ENCODE measurements at regions not wholly inside any gene's neighbourhood (a gene's known extent, or its start where the extent isn't known, plus 50 kb on each side); places are given as distances from the start of the nearest gene placed in this dataset.

DNA sequence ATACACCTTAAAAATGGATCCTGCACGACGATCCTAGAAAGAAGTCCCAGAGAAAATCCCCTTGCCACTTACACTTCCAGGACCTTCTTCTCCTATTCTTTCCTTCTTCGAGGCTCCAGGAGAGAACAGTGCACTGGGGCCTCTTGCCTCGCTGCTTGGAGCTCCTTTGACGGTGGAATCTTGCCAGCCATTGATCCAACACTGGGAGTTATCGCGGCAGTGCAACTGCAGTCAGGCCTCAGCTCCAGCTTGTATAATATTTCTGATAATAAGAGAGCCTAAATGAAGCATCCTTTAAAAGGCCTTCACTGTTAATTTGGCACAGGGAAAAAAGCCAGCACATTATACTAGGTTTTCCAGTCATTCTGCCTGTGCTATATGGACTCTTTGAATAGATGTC is 216.9 kb upstream of the PARD3B start:
- no peak for DNase-seq (ENCODE audit: low spot score)

DNA sequence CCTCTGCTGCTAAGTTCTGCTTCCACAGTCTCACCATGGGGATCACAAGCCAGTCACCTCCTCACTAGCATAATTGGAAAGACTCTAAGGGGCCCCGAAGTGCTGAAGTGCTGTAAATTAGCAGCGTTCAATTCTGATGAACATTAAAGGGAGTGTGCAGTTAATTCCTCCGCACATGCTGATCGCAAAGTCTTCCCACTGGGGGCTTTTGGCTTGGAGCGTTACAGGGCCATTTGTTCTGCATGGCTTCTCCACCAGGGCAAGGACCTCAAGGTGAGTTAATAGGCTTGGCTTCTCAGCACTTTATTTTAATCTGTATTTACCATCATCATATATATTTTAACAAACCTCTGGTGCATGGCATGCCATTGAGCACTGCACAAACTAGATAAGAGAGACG is 216.3 kb upstream of the PARD3B start:
- no peak for DNase-seq (ENCODE audit: low spot score)

DNA sequence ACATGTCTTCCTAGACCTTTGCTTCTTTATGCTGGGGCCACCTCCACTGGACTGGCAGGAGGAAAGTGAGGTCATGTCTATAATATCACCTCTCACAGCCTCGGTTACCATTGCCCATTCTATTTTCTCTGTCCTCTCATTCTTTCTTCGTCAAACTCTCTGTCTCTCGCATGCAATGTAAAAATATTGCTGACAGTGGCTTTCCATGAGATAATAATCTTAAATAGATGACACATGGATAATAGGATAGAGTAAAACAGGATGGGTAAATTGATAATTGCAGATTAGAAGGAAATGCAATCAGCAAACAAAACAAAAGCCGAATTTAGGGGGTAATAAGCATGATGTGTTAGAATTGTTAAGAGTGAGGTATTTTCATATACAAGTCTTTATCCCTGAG is 215.7 kb upstream of the PARD3B start:
- DNase-seq (ENCODE audit: low spot score), result no peak

DNA sequence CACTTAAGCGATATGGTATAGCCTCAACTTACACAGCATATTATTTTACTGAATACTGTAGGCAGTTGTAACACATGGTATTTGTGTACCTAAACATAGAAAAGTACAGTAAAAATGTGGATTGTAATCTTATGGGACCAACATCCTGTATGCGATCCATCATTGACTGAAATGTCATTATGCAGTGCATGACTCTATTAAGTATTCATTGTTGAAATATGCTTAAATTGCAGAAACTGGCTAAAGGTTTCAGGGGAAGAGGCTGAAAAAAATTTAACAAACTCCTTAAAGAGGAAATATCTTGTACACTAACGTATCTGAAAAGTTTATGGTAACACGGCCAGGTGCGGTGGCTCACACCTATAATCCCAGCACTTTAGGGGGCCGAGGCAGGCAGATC is 214.1 kb upstream of the PARD3B start:
- DNase-seq (ENCODE audit: low spot score), result no peak

DNA sequence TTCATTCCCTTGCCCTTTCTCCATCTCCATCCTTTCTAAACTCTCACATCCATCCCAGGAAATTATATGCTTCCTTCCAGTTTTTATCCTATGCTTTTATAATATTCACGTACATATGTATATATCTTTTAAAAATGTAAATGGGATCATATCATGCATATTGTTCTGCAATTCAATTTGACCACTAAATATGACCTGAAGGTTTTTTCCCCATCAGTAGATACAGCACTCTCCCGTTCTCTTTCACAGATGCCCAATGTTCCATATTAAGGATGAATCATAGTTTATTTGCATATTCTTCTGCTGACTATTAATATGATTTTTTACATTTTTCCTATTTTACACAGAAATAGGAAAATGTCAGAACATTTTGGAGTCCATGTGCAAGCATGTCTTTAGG is 213.3 kb upstream of the PARD3B start:
- no peak for DNase-seq (ENCODE audit: low spot score)

DNA sequence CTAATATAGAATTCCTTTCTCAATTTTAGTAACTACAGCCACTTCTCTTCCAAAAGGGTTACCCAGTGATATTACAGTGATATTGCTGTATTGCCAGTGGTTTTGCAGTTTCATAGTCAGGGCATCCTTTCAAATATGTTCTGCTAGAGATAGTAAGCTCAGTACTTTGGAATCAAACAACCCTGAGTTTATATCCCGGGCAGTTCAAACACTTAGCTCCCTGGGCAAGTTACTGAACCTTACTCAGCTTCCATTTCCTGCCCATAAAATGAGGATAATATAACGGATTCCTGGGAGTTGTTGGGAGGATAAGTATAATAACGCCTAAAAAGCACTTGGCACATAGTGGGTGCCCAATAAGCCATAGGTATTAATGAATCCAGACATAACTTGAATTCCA is 212.6 kb upstream of the PARD3B start:
- no peak for DNase-seq (ENCODE audit: low spot score)

DNA sequence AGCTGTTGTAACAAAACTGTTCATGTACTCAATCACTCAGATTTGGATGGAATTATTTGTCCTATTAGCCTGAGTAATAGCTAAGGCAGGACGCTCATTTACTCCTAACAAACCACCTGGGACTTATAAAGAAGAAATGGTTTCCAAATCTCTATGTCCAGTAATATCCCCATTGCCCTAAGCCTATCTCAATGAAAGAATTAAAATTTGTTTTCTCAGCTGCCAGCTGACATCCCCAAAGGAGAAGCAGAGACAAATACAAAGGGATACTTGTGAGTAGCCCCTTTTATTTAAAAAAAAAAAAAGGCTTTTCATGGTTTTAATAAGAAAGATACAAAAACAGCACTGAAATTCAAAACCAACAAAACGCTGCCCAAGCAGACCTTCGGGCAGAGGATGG is 211.4 kb upstream of the PARD3B start:
- no peak for DNase-seq (ENCODE audit: low spot score)

DNA sequence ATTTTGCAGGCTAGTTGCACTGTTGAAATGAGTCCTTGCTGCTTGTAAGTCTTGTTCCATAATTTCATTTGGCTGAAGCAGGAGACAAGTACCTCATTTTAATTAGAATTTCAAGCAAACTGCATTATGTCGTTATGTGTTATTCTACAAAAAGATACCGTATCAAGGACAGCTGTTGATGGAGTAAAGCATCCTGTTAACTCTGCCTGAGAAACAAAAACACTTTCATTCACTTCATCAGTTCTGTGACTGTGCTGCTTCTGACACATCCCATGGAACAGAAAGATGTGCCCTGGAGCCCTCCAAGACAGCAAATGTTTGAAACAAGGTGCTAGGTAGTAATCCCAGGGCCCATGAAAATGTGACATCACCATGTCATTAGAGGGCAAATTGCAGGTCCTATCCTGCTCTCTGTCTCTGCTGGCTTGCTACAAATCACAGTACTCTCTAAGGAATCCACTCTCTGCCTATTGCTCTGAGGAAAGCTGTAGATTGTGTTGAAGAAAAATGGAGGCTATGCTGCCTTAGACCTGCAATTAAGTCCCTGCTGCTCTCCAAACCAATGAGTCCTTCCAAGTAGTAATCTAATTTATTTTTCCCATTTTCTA is 209.7 kb upstream of the PARD3B start:
- no peak for DNase-seq (ENCODE audit: low spot score)

DNA sequence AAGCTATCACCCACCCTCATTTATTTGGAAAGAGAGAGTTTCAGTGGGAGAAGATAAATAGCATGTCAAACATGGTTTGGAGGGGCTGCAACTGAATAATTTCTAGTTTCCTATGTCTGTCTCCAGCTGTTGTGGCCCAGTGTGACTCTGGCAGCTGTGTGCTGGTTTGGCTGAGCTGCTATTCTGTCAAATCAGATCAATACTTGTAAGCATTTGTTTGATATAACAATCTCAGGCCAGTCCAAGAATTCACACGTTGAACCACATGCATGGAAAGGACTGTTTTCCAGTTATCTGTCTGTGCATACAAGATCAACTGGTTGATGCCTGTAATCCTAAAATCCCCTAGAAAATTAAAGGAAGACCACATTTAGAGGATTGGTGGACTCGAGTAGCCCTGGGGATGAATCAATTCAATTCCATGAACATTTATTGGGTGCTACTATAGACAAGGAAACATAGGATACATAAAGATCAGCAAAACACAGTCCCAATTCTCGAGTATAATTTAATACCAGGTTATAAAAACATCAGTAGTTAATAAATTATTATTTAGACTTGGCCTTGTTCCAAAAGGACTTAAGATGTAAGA is 209.0 kb upstream of the PARD3B start:
- no peak for DNase-seq (ENCODE audit: low spot score)

DNA sequence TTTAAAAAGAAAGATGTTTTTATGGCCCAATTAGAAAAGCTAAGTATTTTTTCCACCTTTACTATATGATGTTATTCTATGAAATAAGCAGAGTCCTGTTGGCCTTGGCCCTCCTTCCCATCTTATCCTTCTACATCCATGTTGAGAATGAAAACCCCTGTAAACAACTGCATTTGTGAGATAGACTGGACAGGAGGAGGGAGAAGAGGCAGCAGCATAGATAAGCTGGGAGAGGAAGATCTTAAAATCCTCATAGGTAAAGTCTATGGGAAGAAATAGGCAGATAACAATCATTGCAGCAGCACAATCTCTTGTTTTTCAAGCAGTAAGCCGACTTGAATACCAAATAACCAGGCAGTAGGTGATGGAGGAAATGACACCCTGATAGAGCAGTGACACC is 207.6 kb upstream of the PARD3B start:
- no peak for DNase-seq (ENCODE audit: low spot score)

DNA sequence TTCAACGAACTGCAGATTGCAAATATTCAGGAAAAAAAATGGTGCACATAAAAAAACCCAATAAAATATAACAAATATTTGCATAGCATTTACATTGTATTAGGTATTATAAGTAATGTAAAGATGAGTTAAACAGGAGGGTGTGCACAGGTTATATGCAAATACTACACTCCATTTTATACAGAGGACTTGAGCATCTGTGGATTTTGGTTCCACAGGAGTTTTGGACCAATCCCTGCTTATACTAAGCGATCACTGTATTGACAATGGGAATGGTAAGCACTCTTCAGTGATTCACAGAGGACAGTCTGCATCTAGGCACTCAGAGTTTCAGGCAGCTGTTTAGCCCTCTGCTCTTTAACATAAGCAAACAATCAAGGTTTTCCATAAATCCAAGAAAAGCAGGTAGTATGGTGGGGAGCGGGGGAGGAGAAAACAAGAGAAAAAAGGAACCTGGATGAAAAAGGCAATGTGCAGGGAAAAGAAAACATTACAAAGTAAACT is 206.0 kb upstream of the PARD3B start:
- DNase-seq (ENCODE audit: low spot score), result no peak

DNA sequence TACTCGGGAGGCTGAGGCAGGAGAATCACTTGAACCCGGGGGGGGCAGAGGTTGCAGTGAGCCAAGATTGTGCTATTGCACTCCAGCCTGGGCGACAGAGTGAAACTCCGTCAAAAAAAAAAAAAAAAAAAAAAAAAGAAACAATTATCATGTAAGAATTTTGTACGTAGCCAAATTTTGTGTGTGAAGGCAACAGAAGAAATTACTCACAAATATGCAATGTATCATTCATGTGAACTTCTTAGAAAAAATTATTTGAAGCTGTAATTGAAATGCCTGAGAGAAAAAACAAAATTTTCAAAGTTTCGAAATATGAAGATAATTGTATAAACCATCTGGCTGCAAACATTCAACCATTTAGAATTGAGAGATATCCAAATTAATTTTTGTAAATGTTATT is 204.8 kb upstream of the PARD3B start:
- DNase-seq (ENCODE audit: low spot score), result no peak

DNA sequence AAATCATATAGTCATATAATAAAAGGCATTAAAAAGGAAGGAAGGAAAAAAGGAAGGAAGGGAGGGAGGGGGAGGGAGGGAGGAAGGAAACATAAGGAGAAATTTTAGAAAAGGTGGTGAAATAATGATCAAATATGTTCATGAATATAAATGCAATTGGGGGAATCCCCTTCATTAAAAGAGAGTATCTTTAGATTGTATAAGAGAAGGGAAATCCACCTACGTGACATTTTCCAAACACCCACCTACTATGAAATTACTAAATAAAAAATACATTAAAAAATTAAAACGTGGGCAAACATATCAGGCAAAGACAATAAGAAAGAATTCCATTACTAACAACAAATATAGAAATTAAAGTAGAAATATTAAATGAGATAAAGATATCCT is 203.4 kb upstream of the PARD3B start:
- DNase-seq (ENCODE audit: low spot score), result no peak

DNA sequence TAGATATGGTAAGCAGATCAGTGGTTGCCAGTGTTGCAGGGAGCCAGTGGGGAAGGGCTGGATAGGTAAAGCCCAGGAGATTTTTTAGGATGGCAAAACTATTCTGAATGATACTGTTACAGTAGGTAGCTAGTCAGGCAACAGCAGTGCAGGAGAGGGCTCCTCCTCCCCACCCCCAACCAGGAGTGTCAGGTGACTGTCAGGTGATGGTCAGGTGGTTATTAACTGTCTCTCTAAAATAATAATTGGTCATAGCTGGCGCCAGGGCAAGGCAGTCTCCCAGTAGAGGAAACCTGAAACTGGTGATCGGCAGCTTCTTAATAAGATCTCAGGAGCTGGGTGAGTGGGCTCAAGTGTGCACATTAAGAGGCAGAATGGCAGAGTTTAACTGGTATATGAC is 201.6 kb upstream of the PARD3B start:
- DNase-seq (ENCODE audit: low spot score), result no peak

DNA sequence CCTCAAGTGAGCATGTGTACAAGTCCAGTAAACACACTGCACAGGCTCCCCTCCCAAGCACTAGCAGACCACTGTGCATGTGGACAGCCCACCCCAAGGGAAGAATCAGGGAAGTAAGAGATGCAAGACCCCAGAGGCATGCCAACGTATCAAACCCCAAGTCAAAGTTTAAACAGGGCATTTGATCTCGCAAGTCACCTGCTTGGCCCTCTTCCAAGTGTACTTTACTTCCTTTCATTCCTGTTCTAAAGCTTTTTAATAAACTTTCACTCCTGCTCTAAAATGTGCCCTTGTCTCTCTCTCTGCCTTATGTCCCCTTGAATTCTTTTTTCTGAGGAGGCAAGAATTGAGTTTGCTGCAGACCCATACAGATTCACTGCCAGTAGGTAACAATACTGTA is 201.2 kb upstream of the PARD3B start:
- no peak for DNase-seq (ENCODE audit: low spot score)

DNA sequence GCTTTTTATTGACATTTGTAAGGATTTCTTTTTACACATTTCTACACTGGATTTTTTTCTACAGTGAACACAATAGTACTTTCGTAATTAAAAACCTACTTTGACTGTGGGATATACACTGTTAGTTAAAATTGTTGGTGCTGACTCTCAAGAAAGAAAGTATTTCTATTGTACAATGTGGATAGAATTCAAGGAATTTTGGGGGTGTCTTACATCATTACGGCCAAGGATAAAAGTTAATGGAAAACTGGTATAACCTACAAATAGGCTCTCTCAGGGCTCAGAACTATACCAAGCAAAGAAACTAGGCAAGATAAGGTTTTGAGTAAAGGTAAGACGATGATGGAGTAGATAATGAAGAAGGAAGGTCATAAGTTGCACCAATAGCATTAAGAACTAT is 198.4 kb upstream of the PARD3B start:
- DNase-seq (ENCODE audit: low spot score), result no peak

DNA sequence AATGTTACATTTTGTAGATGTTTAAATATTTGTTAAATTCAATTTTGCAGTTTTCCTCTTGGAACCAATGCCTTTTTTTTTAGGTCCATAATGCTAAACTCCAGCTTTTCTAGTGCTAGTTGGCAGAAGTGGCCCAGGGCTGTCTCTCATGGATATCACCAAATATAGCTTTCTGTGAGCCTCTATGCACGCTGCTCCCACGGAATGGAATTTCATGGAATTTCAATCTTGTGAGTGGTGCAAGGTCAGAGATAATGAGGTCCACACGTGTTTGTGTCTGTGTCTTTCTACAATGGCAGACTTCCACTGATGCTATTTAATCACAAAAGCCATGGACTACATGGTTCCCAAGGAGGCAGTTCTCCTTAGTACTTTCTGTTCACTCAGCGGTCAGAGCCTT is 191.5 kb upstream of the PARD3B start:
- DNase-seq (ENCODE audit: low spot score), result no peak

DNA sequence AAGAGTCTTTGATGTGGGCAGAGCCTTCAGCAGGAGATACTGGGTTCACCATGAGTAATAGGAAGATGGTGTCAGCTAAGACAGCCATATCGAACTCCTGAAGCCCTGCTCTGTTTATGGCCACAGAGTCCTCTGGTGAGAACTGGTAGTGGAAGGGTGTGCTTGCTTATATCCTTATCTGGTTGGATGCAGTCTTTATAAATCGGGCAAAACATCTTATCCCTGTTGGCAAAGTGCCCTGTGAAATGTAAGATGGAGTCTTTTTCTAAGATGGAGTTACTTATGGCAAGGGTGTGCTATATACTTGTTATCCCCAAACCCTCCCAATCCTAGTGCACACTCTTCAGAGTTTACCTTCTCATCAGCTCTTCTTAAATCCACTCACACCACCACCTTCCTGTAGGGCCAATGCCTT is 190.8 kb upstream of the PARD3B start:
- no peak for DNase-seq (ENCODE audit: low spot score)

DNA sequence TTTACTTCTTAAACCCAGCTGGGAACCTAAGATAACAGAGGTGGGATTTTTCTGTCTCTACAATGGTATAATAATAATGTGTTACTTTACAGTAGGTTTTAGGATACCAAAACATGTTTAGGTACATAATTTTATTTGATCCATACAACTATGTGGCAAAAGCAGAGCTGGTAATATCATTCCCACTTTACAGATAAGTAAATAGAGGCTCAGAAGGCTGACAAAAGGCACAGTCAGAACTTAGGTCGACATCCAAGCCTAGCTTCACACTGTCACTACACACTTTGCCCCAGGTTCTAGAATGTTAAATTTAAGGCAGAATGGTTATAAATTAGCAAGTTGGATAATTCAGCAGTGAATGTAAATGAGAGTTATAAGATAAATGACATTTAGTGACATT is 189.6 kb upstream of the PARD3B start:
- DNase-seq (ENCODE audit: low spot score), result no peak

DNA sequence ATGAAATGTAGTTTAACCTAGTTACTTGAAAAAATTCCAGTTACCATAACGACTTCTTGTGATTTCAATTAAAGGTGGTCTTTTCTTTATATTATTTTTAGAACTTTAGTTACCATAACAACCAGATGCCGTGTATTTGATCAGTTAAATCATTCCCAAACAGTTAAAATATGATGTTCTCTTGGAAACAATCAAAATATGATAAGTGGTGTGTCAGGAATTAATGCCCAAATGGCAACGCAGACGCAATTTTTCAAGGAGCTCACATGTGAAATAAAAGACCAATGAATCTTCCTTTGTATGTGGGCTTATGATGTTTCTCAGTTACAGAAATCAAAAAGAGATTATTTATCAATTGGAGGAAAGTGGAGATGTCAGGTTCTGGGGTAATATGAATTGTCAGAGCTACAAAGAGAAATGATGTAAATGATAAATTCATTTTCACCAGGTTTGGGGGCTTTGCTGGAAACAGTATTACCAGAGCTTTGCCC is 189.1 kb upstream of the PARD3B start:
- DNase-seq (ENCODE audit: low spot score), result no peak

DNA sequence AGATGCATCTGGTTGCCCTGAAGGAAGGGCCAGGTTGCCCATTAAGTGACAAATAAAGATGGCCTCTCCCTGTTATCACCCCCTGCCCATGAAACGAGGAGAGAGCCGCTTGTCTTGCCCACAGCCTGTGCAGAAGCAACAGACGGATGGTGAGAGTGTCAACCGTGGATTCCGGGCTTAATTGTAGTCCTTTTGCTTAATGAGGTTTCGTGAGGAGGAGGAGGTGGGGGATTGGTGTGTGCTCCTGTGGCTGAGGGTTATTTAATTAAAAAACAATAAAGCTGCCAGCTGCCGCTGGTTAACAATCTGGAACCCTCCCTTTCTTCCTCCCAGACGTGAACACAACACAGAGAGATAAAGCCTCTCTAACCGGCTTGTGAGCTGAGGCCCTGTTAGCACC is 188.0 kb upstream of the PARD3B start:
- DNase-seq (ENCODE audit: low spot score), result no peak

DNA sequence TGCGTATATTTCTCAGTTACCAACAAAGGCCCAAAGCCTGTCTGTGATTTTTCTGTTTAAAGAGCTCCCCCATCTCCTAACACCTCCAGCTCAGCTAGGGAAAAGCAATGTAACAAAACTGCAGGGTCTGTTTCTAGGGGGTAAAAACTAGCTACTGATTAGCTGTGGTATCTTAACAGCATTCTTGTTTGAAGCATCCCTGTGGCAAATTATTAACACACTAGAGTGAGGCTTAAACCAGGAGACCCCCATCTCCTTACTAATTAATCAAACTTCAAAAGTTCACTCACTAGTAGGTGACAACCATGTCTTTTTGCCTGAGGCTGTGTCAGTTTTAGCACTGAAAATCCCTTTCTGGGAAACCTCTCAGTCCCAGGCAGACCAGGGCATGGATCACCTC is 186.2 kb upstream of the PARD3B start:
- DNase-seq (ENCODE audit: low spot score), result no peak

DNA sequence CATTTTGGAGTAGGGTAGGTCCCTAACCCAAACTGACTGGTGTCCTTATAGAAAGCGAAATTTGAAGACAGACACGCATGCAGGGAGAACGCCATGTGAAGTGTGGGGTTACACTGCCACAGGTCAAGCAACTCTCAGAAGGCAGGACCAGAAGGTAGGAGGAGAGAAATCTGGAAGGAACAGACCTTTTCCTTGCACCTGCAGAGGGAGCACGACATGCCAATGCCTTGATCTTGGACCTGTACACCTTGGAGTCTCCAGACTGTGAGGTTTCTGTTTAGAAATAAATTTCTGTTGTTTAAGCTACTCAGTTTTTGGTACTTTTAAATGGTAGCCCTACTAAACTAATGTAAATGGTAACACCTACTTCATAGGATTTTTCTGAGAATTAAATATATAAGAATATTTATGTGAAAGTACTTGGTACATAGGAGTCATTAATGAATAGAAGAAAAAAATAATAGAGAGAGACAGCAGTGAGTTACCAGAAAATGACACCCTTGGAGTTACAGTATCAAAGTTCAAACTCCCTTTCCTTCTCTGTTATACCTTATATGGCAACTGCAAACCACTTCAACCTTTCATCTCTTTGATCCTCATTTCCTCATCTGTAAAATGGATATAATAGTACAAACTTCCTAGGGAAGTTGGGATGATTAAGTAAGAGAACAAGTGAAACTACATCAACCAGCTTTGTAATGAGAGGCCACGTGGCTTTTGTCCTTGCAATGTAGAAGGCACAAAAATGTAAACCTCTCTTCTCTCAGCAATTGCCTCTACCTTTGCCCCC is 184.9 kb upstream of the PARD3B start:
- peak; percentile 3 for DNase-seq (ENCODE audit: low spot score)
